Mucosa of descending colon (tissue), 3 donors: ENCODE measurements at regions not wholly inside any gene's neighbourhood (a gene's known extent, or its start where the extent isn't known, plus 50 kb on each side); places are given as distances from the start of the nearest gene placed in this dataset.
A peak's percentile ranks its signal among the peaks of the same experiment; 100 is the strongest.
"Not testable (repeated sequence)": the region's sequence is repeated elsewhere in the genome, so short reads cannot be mapped to it uniquely, and the experiment has no call there.

Experiments used
- ATAC-seq: fragments of 200-7000 bp; cut with Tn5 transposase; one replicate; pipeline ENCODE4 v1.9.1; 2020; ENCODE audit warnings: mild to moderate bottlenecking, moderate library complexity
- DNase-seq, 3 donors: peaks; one replicate each; pipeline ENCODE4 v3.0.0-alpha.2; 2020
- H3K36me3 ChIP-seq: fragments of 200-600 bp; one replicate; pipeline ENCODE4 v1.8.0; 2021; ENCODE audit warnings: low read depth, mild to moderate bottlenecking
- H3K4me1 ChIP-seq: fragments of 200-600 bp; one replicate; pipeline ENCODE4 v1.8.0; 2021; ENCODE audit warnings: low read depth, mild to moderate bottlenecking
- H3K4me3 ChIP-seq: fragments of 200-600 bp; one replicate; pipeline ENCODE4 v1.8.0; 2021; ENCODE audit warnings: mild to moderate bottlenecking
- H3K9me3 ChIP-seq: fragments of 200-600 bp; one replicate; pipeline ENCODE4 v1.8.0; 2021; ENCODE audit warnings: mild to moderate bottlenecking
- intact Hi-C, 2 donors: fragments of 100-400 bp; cut with DNase I in 1 of 2; cut with micrococcal nuclease in 1 of 2; formaldehyde crosslinking; loops; one replicate each; pipeline versions ENCODE4 v1.11.0 to v1.11.1; 2022; cut with DNase I, micrococcal nuclease
- TF ChIP-seq, protein P1 (sequence below): fragments of 200-600 bp; IDR thresholded peaks from one replicate; pipeline ENCODE4 v1.8.0; 2022; ENCODE audit warnings: antibody characterized with exemption, mild to moderate bottlenecking
- donor health status: DM: no; HTN: no; CAD: no; lungs with moderate emphysema.
- donor health status: DM: no; HTN: no; CAD: no.
- donor health status: DM: no; HTN: yes; CAD: no.

DNA sequence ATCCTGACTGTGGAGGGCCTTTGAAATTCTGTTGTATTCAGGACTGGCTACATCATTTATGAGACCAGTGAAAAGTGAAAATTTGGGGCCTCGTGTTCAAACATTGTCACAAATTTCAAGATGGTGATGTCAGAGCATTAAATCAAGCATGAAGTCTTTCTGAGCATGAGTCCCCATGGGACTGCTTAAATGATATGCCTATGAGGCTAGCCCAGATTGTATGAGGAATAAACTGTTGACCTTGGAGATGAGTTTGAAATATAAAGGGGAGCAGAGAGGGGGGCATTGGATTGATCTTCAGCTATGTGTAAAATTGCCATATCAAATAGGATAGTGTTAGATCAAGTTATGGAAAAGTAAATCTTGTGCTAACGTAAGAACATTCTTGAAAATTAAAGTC is 230.0 kb downstream of the SPANXN3 start:
- ATAC-seq (no peak), DNase-seq (no peak)
- intact Hi-C loops, result no loop called here
- TF ChIP-seq, protein P1, sequence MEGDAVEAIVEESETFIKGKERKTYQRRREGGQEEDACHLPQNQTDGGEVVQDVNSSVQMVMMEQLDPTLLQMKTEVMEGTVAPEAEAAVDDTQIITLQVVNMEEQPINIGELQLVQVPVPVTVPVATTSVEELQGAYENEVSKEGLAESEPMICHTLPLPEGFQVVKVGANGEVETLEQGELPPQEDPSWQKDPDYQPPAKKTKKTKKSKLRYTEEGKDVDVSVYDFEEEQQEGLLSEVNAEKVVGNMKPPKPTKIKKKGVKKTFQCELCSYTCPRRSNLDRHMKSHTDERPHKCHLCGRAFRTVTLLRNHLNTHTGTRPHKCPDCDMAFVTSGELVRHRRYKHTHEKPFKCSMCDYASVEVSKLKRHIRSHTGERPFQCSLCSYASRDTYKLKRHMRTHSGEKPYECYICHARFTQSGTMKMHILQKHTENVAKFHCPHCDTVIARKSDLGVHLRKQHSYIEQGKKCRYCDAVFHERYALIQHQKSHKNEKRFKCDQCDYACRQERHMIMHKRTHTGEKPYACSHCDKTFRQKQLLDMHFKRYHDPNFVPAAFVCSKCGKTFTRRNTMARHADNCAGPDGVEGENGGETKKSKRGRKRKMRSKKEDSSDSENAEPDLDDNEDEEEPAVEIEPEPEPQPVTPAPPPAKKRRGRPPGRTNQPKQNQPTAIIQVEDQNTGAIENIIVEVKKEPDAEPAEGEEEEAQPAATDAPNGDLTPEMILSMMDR, result no peak
- Histone ChIP-seq H3K4me1 (no peaks in the 10 kb centered on the region), H3K4me3 (no peak overlapping the region), H3K9me3 (no peaks in the 10 kb centered on the region), H3K36me3 (no peaks in the 10 kb centered on the region)

DNA sequence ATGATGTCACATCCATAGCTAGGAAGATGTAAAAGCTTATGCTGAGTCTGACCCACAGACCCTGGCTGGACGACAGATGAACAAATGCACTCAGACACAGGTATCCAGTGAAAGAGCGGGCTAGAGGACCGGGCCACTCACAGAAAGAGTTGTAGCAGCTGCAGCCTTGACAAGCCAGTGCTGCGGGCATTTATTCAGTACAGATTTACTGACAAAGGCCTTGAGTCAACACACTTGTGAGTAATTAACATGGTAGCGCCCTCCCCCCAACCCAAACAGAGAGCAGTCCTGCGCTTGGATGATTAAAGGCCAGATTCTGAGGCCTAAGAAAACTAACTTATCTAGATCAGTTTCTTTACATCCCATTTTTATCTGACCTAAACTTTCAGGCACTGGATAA is 244.6 kb downstream of the SPANXN4 start:
- H3K36me3 ChIP-seq, result no peaks in the 10 kb centered on the region
- ATAC-seq, result no peak
- intact Hi-C loops, result no loop called here
- no peaks in the 10 kb centered on the region for H3K9me3 ChIP-seq
- H3K4me1 ChIP-seq, result no peaks in the 10 kb centered on the region
- no peak overlapping the region for H3K4me3 ChIP-seq
- TF ChIP-seq, protein P1, result no peak
- DNase-seq, result no peak

DNA sequence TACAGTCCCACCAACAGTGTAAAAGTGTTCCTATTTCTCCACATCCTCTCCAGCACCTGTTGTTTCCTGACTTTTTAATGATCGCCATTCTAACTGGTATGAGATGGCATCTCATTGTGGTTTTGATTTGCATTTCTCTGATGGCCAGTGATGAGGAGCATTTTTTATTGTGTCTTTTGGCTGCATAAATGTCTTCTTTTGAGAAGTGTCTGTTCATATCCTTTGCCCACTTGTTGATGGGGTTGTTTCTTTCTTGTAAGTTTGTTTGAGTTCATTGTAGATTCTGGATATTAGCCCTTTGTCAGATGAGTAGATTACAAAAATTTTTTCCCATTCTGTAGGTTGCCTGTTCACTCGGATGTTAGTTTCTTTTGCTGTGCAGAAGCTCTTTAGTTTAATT is 218.9 kb downstream of the SPANXN4 start:
- H3K4me1 ChIP-seq, intact Hi-C loops, H3K9me3 ChIP-seq, ATAC-seq, H3K36me3 ChIP-seq, H3K4me3 ChIP-seq, DNase-seq: not testable (repeated sequence)

DNA sequence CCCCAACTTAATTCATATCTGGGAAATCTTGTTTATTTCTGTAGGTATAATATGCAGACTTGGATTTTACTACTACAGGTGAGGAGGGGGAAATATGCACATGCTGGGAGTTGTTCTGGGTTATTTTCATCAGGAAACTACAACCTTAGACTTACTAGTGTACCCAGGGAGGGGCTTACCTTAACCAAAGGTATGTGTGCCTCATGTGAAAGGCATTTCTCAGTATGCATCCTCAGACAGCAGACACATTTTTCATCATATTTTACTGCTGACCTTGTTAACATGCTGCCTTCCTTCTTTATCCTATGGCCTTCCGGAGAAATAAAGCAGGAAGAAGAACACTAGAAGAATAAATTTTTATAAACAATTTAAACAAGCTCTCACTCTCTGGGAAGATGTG is 214.9 kb downstream of the SPANXN4 start:
- TF ChIP-seq, protein P1, result no peak
- no peak for ATAC-seq
- no peaks in the 10 kb centered on the region for H3K36me3 ChIP-seq
- DNase-seq, result no peak
- H3K4me3 ChIP-seq, result no peak overlapping the region
- H3K9me3 ChIP-seq, result no peaks in the 10 kb centered on the region
- intact Hi-C loops, result no loop called here
- no peaks in the 10 kb centered on the region for H3K4me1 ChIP-seq

DNA sequence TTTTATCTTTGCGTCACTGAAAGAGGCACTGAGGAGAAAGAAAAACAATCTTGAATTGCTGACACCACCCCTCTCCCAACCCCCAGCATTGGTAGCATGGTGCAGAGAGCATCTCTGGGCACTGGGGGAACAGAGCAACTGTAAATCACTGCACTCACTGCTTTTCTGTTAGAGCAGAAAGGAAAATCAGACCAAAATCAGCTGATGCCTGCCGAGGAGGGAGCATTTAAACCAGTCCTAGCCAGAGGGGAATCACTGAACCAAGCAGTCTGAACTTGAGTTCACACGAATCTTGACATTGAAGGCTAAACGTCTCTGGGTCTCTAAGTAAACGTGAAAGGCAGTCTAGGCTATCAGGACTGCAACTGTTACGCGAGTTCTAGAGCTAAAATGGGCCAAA is 205.8 kb downstream of the SPANXN4 start:
- intact Hi-C loops, result no loop called here
- Histone ChIP-seq H3K4me3 (no peak overlapping the region), H3K9me3 (no peaks in the 10 kb centered on the region), H3K36me3 (no peaks in the 10 kb centered on the region), H3K4me1 (no peaks in the 10 kb centered on the region)
- DNase-seq (no peak), ATAC-seq (no peak)
- TF ChIP-seq, protein P1, result no peak

- H3K4me1 ChIP-seq, H3K4me3 ChIP-seq, H3K36me3 ChIP-seq, H3K9me3 ChIP-seq, intact Hi-C loops, ATAC-seq: not testable (repeated sequence)
- DNase-seq, result peak in 1 of 3 donors; percentile 37
Measured at GRCh38 chrX:143228600-143228999, 202.9 kb downstream of the SPANXN4 start.

DNA sequence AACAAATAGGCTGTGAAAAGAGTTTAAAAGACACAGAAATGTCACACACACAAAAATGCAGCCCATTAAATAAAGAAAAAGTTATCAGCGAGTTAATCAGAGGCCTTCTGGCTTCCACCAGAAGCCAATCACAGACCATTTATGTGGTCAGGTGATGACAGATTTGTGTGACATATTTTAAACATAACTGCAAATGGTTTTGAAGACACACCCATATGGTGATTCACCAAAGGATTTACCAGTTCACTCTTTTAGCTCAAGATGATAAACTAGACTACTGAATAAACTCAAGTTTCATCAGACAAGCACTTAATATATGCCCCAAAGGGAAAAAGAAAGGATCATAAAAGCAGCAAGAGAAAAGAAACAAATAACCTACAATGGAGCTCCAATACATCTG is 181.2 kb downstream of the SPANXN4 start:
- Histone ChIP-seq H3K36me3 (no peaks in the 10 kb centered on the region), H3K9me3 (no peaks in the 10 kb centered on the region), H3K4me1 (no peaks in the 10 kb centered on the region), H3K4me3 (no peak overlapping the region)
- DNase-seq, result no peak
- no peak for ATAC-seq
- TF ChIP-seq, protein P1, result no peak
- intact Hi-C loops, result no loop called here
